ENCODE measurements at regions not wholly inside any gene's neighbourhood (a gene's known extent, or its start where the extent isn't known, plus 50 kb on each side); places are given as distances from the start of the nearest gene placed in this dataset.

DNA sequence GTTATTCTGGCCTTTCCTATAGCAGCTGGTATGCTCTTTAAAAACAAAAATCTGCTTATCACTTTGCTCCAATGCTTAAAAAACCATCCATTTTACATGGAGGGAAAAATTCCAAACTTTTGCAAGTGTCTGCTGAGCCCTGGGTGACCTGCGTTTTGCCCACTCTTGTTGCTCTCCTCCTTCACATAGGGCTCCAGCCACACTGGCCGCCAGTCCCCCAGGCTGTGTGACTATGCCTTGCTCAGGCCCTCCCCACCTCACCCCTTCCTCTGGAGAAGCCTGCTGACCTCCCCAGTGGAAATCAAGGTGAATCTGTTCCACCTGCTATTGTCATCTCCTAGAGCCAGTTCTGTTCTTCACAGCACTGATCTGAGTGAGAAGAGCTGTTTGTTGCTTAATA, 126.9 kb downstream of the SLC25A47 start (continued):
- no peak for TF ChIP-seq PPARD (CRISPR knock-in tag; IDR thresholded peaks at IDR 0.05)
- no peak for TF ChIP-seq GTF2F1 (IDR thresholded peaks at IDR 0.05; ENCODE audit: low read depth, low read length)
- TF ChIP-seq RBM17 (IDR thresholded peaks at IDR 0.05; ENCODE audit: borderline replicate concordance, low read depth, low read length), result no peak
- no peak for TF ChIP-seq GABPB1 (CRISPR knock-in tag; IDR thresholded peaks at IDR 0.05)
- no peak for TF ChIP-seq ZSCAN29 (IDR thresholded peaks at IDR 0.05)

DNA sequence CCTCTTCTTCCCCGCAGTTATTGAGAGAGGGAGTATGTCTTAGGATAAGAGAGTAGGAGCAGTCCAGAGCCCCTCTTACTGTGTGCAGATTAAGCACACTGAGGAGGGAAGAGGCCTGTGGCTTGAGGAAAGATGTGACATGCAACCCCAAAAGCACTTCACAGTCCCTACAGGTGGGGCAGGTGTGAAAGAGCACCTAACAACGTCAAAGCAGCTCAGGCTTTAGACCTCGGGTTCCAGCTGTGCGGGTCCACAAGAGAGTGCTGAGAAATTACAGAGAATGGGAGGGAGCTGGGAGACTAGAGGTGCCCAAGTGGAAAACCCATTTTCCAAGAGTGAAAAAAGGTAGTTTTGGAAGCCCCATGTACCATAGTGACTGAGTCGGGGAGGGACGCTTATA, 127.6 kb downstream of the SLC25A47 start:
- BruUV-seq (replicated peaks), result no TSS peak
- CTCF ChIA-PET (ENCODE audit: low intra/inter-chr PET ratio), result no interaction called here
- H3K9me1 ChIP-seq (ENCODE audit: control insufficient read depth, insufficient read depth, low read length), result no peaks in the 10 kb centered on the region
- H3K4me1 ChIP-seq (replicated peaks in 1 of 2; ENCODE audit: control insufficient read depth in 2 of 2, insufficient read depth in 2 of 2, low read length in 2 of 2), result peaks cover 0 to 5% of the 10 kb centered on the region in 2 experiments; a peak in 3 of 5 replicates
- H3K27ac ChIP-seq (ENCODE audit: extremely low read depth, low read depth, low read length), result no peak overlapping the region
- H3K4me2 ChIP-seq (ENCODE audit: insufficient read depth, low read length), result no peak overlapping the region
- no peaks in the 10 kb centered on the region for H3K27me3 ChIP-seq (ENCODE audit: control insufficient read depth in 2 of 2, insufficient read depth in 2 of 2, low read length in 2 of 2)
- intact Hi-C loops (cut with micrococcal nuclease), result no loop called here
- H2AFZ ChIP-seq (ENCODE audit: low read depth, low read length), result no peak overlapping the region
- in situ Hi-C loops (cut with MboI), result no loop called here
- POLR2A ChIA-PET, result no interaction called here
- 32% methylated on average over 6 of the region's 6 CpGs for WGBS (ENCODE audit: insufficient coverage, low coverage, missing lambda C conversion rate)
- DNase-seq (ENCODE audit: extremely low read depth in 1 of 4, low spot score in 3 of 4), result no peak
- H4K20me1 ChIP-seq (replicated peaks; ENCODE audit: control insufficient read depth, insufficient read depth, low read length), result peaks cover 4% of the 10 kb centered on the region; the same call in 1 of the 2 replicates
- no peak overlapping the region for H3K4me3 ChIP-seq
- FAIRE-seq, result no peak
- ATAC-seq, result no peak
- no peaks in the 10 kb centered on the region for H3K79me2 ChIP-seq (ENCODE audit: control insufficient read depth, insufficient read depth, low read length)
- no peak overlapping the region for H3K9ac ChIP-seq (ENCODE audit: insufficient read depth in 1 of 2, low read depth in 2 of 2, low read length in 2 of 2)
- H3K9me3 ChIP-seq (replicated peaks; ENCODE audit: control insufficient read depth, insufficient read depth, low read depth, low read length), result no peaks in the 10 kb centered on the region
- no peaks in the 10 kb centered on the region for H3K36me3 ChIP-seq (ENCODE audit: control insufficient read depth, insufficient read depth, low read length)
- TF ChIP-seq, protein P1, sequence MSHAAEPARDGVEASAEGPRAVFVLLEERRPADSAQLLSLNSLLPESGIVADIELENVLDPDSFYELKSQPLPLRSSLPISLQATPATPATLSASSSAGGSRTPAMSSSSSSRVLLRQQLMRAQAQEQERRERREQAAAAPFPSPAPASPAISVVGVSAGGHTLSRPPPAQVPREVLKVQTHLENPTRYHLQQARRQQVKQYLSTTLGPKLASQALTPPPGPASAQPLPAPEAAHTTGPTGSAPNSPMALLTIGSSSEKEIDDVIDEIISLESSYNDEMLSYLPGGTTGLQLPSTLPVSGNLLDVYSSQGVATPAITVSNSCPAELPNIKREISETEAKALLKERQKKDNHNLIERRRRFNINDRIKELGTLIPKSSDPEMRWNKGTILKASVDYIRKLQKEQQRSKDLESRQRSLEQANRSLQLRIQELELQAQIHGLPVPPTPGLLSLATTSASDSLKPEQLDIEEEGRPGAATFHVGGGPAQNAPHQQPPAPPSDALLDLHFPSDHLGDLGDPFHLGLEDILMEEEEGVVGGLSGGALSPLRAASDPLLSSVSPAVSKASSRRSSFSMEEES (CRISPR knock-in tag; IDR thresholded peaks at IDR 0.05), result no peak
- TF ChIP-seq RFX7 (CRISPR knock-in tag; IDR thresholded peaks at IDR 0.05) (no peak), POU5F1 (IDR thresholded peaks at IDR 0.05; ENCODE audit: borderline replicate concordance, low read depth, low read length, partially characterized antibody) (no peak), HNRNPL (IDR thresholded peaks at IDR 0.05; ENCODE audit: low read depth, low read length) (no peak), SMAD1 (IDR thresholded peaks at IDR 0.05; ENCODE audit: low read depth, low read length, partially characterized antibody) (no peak), ZNF197 (CRISPR knock-in tag; IDR thresholded peaks at IDR 0.05; ENCODE audit: low read depth) (no peak), ZKSCAN8 (CRISPR knock-in tag; IDR thresholded peaks at IDR 0.05) (no peak), HCFC1 (IDR thresholded peaks at IDR 0.05; ENCODE audit: low read depth, low read length) (no peak), ETV5 (CRISPR knock-in tag; IDR thresholded peaks at IDR 0.05; ENCODE audit: low read depth) (no peak), ZNF583 (CRISPR knock-in tag; IDR thresholded peaks at IDR 0.05) (no peak), ADNP (tag; IDR thresholded peaks at IDR 0.05) (no peak)
- TF ChIP-seq, protein P2, sequence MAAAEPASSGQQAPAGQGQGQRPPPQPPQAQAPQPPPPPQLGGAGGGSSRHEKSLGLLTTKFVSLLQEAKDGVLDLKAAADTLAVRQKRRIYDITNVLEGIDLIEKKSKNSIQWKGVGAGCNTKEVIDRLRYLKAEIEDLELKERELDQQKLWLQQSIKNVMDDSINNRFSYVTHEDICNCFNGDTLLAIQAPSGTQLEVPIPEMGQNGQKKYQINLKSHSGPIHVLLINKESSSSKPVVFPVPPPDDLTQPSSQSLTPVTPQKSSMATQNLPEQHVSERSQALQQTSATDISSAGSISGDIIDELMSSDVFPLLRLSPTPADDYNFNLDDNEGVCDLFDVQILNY (CRISPR knock-in tag; IDR thresholded peaks at IDR 0.05), result no peak
- TF ChIP-seq, protein P3, sequence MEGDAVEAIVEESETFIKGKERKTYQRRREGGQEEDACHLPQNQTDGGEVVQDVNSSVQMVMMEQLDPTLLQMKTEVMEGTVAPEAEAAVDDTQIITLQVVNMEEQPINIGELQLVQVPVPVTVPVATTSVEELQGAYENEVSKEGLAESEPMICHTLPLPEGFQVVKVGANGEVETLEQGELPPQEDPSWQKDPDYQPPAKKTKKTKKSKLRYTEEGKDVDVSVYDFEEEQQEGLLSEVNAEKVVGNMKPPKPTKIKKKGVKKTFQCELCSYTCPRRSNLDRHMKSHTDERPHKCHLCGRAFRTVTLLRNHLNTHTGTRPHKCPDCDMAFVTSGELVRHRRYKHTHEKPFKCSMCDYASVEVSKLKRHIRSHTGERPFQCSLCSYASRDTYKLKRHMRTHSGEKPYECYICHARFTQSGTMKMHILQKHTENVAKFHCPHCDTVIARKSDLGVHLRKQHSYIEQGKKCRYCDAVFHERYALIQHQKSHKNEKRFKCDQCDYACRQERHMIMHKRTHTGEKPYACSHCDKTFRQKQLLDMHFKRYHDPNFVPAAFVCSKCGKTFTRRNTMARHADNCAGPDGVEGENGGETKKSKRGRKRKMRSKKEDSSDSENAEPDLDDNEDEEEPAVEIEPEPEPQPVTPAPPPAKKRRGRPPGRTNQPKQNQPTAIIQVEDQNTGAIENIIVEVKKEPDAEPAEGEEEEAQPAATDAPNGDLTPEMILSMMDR (IDR thresholded peaks at IDR 0.05 in 2 of 3, conservative IDR thresholded peaks at IDR 0.05 in 1 of 3; ENCODE audit: insufficient read depth in 2 of 3, low read depth in 1 of 3, low read length in 3 of 3), result no peak
